Smooth muscle cell (in vitro differentiated cells): ENCODE measurements at regions not wholly inside any gene's neighbourhood (a gene's known extent, or its start where the extent isn't known, plus 50 kb on each side); places are given as distances from the start of the nearest gene placed in this dataset.

Source experiments
- DNase-seq: peaks from one replicate; lab custom pipeline; 2025; ENCODE audit not compliant: unreplicated experiment; lab: John Stamatoyannopoulos, UW
- H2AFZ ChIP-seq: fragments of 200-600 bp; sonication (generic); 2 replicates; pipeline ENCODE4 v1.6.0; 2016; ENCODE audit warnings: antibody characterized with exemption, low read depth, mild to moderate bottlenecking
- H3F3A ChIP-seq: fragments of 200-600 bp; sonication (generic); 2 replicates; pipeline ENCODE4 v1.6.0; 2017; ENCODE audit warnings: antibody characterized with exemption, low read depth
- H3K27ac ChIP-seq: fragments of 200-600 bp; sonication (generic); 2 replicates; pipeline ENCODE4 v1.5.1; 2016; ENCODE audit warnings: low read depth, mild to moderate bottlenecking
- H3K27me3 ChIP-seq: fragments of 200-600 bp; sonication (generic); 2 replicates; pipeline ENCODE4 v1.6.1; 2016; ENCODE audit warnings: low read depth, mild to moderate bottlenecking
- H3K36me3 ChIP-seq: fragments of 200-600 bp; sonication (generic); 2 replicates; pipeline ENCODE4 v1.5.1; 2016; ENCODE audit warnings: low read depth
- H3K4me1 ChIP-seq: fragments of 200-600 bp; sonication (generic); 2 replicates; pipeline ENCODE4 v1.5.1; 2016; ENCODE audit warnings: low read depth
- H3K4me2 ChIP-seq: fragments of 200-600 bp; sonication (generic); 2 replicates; pipeline ENCODE4 v1.6.0; 2016; ENCODE audit warnings: mild to moderate bottlenecking
- H3K4me3 ChIP-seq: fragments of 200-600 bp; sonication (generic); 2 replicates; pipeline ENCODE4 v1.5.1; 2016; ENCODE audit warnings: mild to moderate bottlenecking
- H3K79me2 ChIP-seq: fragments of 200-600 bp; sonication (generic); 2 replicates; pipeline ENCODE4 v1.6.0; 2016; ENCODE audit warnings: low read depth, mild to moderate bottlenecking
- H3K9ac ChIP-seq: fragments of 200-600 bp; sonication (generic); 2 replicates; pipeline ENCODE4 v1.6.0; 2016; ENCODE audit warnings: low read depth
- H3K9me3 ChIP-seq: fragments of 200-600 bp; sonication (generic); replicated peaks from 2 replicates; pipeline ENCODE4 v1.5.1; 2016; ENCODE audit warnings: low read depth
- H4K20me1 ChIP-seq: fragments of 200-600 bp; sonication (generic); 2 replicates; pipeline ENCODE4 v1.6.0; 2016; ENCODE audit warnings: low read depth
- WGBS: methylation state at CpG from one replicate; pipeline ENCODE4 v1.1.7; 2016; ENCODE audit warnings: low lambda C conversion rate; 5-methylcytosine and 5-hydroxymethylcytosine counted together
- TF ChIP-seq, protein P1 (sequence below): fragments of 200-600 bp; sonication (generic); IDR thresholded peaks from 2 replicates; pipeline ENCODE4 v1.5.1; 2017; ENCODE audit warnings: borderline replicate concordance, mild to moderate bottlenecking, antibody characterized with exemption; ENCODE audit not compliant: insufficient read depth, poor library complexity, severe bottlenecking

DNA sequence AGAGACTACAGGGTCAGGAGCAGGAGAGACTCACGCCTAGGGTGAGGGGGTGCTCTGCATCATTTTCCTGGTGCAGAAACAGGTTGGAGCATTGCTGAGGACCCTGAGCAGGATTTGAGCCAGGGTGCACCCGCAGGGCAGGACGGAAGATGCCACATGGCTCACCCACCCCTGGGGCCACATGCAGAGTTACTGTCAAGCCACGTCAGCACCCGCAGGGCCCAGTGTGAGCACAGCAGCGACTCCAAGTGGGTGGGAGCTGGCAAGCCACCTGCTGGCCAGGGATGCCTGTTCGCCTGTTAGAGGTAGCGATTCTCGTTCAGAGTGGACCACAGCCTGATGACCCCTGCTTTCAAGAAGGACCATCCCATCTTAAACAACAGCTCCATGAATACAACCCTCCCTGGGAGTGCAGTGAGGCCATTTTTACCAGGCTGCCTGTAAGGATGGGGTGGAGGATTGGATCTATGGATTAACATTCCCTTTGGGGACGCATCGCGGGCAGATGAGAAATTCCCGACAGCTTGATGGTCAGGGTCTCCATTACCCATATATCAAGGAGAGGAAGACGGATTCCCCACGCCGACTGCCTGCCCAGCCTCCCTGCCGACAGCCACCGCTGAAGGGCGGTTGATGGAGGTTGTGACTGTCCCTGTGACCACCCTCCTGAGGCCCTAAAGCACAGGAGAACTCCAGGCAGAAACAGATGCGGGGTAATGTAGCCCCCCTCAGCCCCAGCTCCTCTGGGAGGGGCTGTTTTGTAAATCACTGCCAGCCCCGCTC, 101.1 kb upstream of the RET start:
- H3K27me3 ChIP-seq = no peaks in the 10 kb centered on the region
- H3K36me3 ChIP-seq = no peaks in the 10 kb centered on the region
- H3F3A ChIP-seq = no peaks in the 10 kb centered on the region
- H2AFZ ChIP-seq = no peak overlapping the region
- H3K9me3 ChIP-seq = no peaks in the 10 kb centered on the region
- H3K4me2 ChIP-seq = no peak overlapping the region
- WGBS = 88% methylated on average over 21 of the region's 21 CpGs
- H3K79me2 ChIP-seq = no peaks in the 10 kb centered on the region
- no peak overlapping the region for H3K4me3 ChIP-seq
- TF ChIP-seq, protein P1, sequence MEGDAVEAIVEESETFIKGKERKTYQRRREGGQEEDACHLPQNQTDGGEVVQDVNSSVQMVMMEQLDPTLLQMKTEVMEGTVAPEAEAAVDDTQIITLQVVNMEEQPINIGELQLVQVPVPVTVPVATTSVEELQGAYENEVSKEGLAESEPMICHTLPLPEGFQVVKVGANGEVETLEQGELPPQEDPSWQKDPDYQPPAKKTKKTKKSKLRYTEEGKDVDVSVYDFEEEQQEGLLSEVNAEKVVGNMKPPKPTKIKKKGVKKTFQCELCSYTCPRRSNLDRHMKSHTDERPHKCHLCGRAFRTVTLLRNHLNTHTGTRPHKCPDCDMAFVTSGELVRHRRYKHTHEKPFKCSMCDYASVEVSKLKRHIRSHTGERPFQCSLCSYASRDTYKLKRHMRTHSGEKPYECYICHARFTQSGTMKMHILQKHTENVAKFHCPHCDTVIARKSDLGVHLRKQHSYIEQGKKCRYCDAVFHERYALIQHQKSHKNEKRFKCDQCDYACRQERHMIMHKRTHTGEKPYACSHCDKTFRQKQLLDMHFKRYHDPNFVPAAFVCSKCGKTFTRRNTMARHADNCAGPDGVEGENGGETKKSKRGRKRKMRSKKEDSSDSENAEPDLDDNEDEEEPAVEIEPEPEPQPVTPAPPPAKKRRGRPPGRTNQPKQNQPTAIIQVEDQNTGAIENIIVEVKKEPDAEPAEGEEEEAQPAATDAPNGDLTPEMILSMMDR = no peak
- no peak for DNase-seq
- no peaks in the 10 kb centered on the region for H3K4me1 ChIP-seq
- H4K20me1 ChIP-seq = no peaks in the 10 kb centered on the region
- no peak overlapping the region for H3K9ac ChIP-seq
- no peak overlapping the region for H3K27ac ChIP-seq

DNA sequence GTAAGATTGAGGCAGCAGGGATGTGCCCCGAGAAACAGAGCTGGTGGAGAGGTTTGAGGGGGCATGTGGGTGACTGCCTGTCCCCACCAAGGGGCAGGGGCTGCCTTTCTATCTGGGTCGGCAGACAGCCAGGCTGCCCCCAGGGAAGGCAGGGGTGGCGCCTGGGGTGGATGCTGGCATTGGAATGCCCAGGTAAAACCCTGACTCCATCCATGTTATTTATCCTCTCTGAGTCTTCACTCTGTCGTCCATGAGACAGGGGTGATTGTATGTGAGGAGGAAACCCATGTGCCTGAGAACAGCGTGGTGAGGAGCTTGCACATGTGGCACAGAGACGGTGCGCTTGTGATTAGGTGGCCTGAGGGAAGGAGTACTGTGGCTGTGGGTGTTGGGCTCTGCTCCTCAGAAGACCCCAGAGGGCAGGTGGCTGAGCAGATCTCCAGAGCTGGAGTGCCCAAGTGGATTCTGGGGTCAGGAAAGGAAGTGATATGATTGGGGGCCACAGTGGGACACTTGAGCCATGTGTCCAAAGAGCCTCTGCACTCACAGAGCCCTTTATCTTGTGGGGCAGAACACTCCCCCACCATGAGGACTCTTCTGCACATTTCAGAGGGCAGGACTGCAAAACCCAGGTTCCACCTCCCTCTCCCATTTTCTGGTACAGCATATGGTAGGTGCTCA, 100.4 kb upstream of the RET start:
- no peaks in the 10 kb centered on the region for H3K4me1 ChIP-seq
- H2AFZ ChIP-seq = no peak overlapping the region
- TF ChIP-seq, protein P1 = no peak
- H3K36me3 ChIP-seq = no peaks in the 10 kb centered on the region
- no peak overlapping the region for H3K27ac ChIP-seq
- no peak overlapping the region for H3K4me3 ChIP-seq
- H3K9ac ChIP-seq = no peak overlapping the region
- no peaks in the 10 kb centered on the region for H3K79me2 ChIP-seq
- no peaks in the 10 kb centered on the region for H3K27me3 ChIP-seq
- no peaks in the 10 kb centered on the region for H4K20me1 ChIP-seq
- no peaks in the 10 kb centered on the region for H3F3A ChIP-seq
- H3K9me3 ChIP-seq = no peaks in the 10 kb centered on the region
- H3K4me2 ChIP-seq = no peak overlapping the region
- DNase-seq = no peak
- 90% methylated on average over 7 of the region's 7 CpGs for WGBS

DNA sequence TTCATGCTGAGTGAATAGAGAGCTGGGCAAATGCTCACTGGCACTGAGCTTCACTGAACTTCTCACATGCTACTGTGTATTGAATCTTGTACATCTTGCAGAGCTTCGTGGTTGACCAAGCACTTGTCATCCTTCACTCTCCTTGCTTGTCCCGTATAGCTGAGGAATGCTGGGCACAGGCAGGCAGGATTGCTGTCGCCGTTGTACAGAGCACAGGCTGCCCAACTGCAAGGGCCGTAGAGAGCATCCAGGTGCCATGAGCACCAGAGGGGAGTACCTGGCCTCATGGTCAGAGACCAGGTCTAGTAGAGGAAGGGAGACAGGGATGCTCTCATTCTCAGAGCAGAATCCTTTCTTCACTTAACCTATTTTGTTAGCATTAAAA, 99.8 kb upstream of the RET start:
- H4K20me1 ChIP-seq = no peaks in the 10 kb centered on the region
- no peaks in the 10 kb centered on the region for H3K27me3 ChIP-seq
- DNase-seq = no peak
- H3F3A ChIP-seq = no peaks in the 10 kb centered on the region
- no peak overlapping the region for H2AFZ ChIP-seq
- no peaks in the 10 kb centered on the region for H3K79me2 ChIP-seq
- WGBS = 87% methylated on average over 5 of the region's 5 CpGs
- H3K27ac ChIP-seq = no peak overlapping the region
- no peak overlapping the region for H3K4me2 ChIP-seq
- H3K9me3 ChIP-seq = no peaks in the 10 kb centered on the region
- no peaks in the 10 kb centered on the region for H3K36me3 ChIP-seq
- no peaks in the 10 kb centered on the region for H3K4me1 ChIP-seq
- TF ChIP-seq, protein P1 = no peak
- H3K9ac ChIP-seq = no peak overlapping the region
- H3K4me3 ChIP-seq = no peak overlapping the region
